C4-2B (cell line): ENCODE measurements at regions not wholly inside any gene's neighbourhood (a gene's known extent, or its start where the extent isn't known, plus 50 kb on each side); places are given as distances from the start of the nearest gene placed in this dataset.

Experiments used
- H3K27ac ChIP-seq: fragments of 450-650 bp; 2 replicates; pipeline ENCODE4 v1.5.1; 2017
- CTCF ChIP-seq: fragments of 450-650 bp; conservative IDR thresholded peaks from 2 replicates; pipeline ENCODE4 v1.5.1; 2017; ENCODE audit warnings: mild to moderate bottlenecking
- ZFX ChIP-seq: fragments of 450-650 bp; IDR thresholded peaks from 2 replicates; pipeline ENCODE4 v1.6.1; 2017

- no peak for TF ChIP-seq ZFX
- H3K27ac ChIP-seq: no peak overlapping the region
These were observed 75.0 kb upstream of the LHX1 start for GRCh38 chr17:36862116-36862920.

- no peak overlapping the region for H3K27ac ChIP-seq
- TF ChIP-seq ZFX: no peak
- no peak for TF ChIP-seq CTCF
These were observed 74.1 kb upstream of the LHX1 start for GRCh38 chr17:36863131-36863530.

GRCh38 chr17:36863676-36864612 is 73.3 kb upstream of the LHX1 start:
- no peak overlapping the region for H3K27ac ChIP-seq
- no peak for TF ChIP-seq ZFX
- TF ChIP-seq CTCF: no peak

GRCh38 chr17:36864827-36865430 is 72.3 kb upstream of the LHX1 start:
- no peak overlapping the region for H3K27ac ChIP-seq
- TF ChIP-seq ZFX: no peak
- no peak for TF ChIP-seq CTCF

GRCh38 chr17:36867716-36868341 is 69.4 kb upstream of the LHX1 start:
- H3K27ac ChIP-seq: no peak overlapping the region
- TF ChIP-seq ZFX: no peak
- no peak for TF ChIP-seq CTCF

GRCh38 chr17:36868777-36869176 is 68.5 kb upstream of the LHX1 start:
- TF ChIP-seq ZFX (no peak), CTCF (no peak)
- H3K27ac ChIP-seq: no peak overlapping the region

- TF ChIP-seq CTCF (no peak), ZFX (no peak)
- H3K27ac ChIP-seq: no peak overlapping the region
These were observed 67.8 kb upstream of the LHX1 start for GRCh38 chr17:36869441-36869840.
